ENCODE measurements at regions not wholly inside any gene's neighbourhood (a gene's known extent, or its start where the extent isn't known, plus 50 kb on each side); places are given as distances from the start of the nearest gene placed in this dataset.

- Histone ChIP-seq H3K9ac (ENCODE audit: low read length) (no peak overlapping the region), H3K4me2 (ENCODE audit: low read length) (no peak overlapping the region), H3K27ac (ENCODE audit: low read length) (no peak overlapping the region), H3K36me3 (replicated peaks; ENCODE audit: low read depth, low read length) (no peaks in the 10 kb centered on the region), H3K9me3 (ENCODE audit: insufficient read depth, low read length) (no peaks in the 10 kb centered on the region), H3K27me3 (ENCODE audit: low read depth, low read length) (no peaks in the 10 kb centered on the region), H3K79me2 (ENCODE audit: low read length) (no peaks in the 10 kb centered on the region), H3K4me3 (ENCODE audit: low read length) (no peak overlapping the region), H4K20me1 (ENCODE audit: insufficient read depth, low read length) (no peaks in the 10 kb centered on the region), H2AFZ (ENCODE audit: low read depth, low read length) (no peak overlapping the region), H3K4me1 (ENCODE audit: low read length) (no peaks in the 10 kb centered on the region)
- no peak for TF ChIP-seq CTCF (IDR thresholded peaks at IDR 0.05; ENCODE audit: low read depth, low read length)
- TF ChIP-seq EZH2phosphoT487 (IDR thresholded peaks at IDR 0.05; ENCODE audit: low read depth) = no peak
Measured at GRCh38 chrX:42538405-42538804, 239.6 kb downstream of the PPP1R2C start.

GRCh38 chrX:42536286-42536685, 241.7 kb downstream of the PPP1R2C start:
- H3K4me2 ChIP-seq (ENCODE audit: low read length) = no peak overlapping the region
- H3K9ac ChIP-seq (ENCODE audit: low read length) = no peak overlapping the region
- H4K20me1 ChIP-seq (ENCODE audit: insufficient read depth, low read length) = no peaks in the 10 kb centered on the region
- no peaks in the 10 kb centered on the region for H3K27me3 ChIP-seq (ENCODE audit: low read depth, low read length)
- no peak overlapping the region for H3K27ac ChIP-seq (ENCODE audit: low read length)
- no peaks in the 10 kb centered on the region for H3K36me3 ChIP-seq (replicated peaks; ENCODE audit: low read depth, low read length)
- TF ChIP-seq CTCF (IDR thresholded peaks at IDR 0.05; ENCODE audit: low read depth, low read length) (no peak), EZH2phosphoT487 (IDR thresholded peaks at IDR 0.05; ENCODE audit: low read depth) (no peak)
- no peak overlapping the region for H2AFZ ChIP-seq (ENCODE audit: low read depth, low read length)
- no peaks in the 10 kb centered on the region for H3K9me3 ChIP-seq (ENCODE audit: insufficient read depth, low read length)
- no peaks in the 10 kb centered on the region for H3K79me2 ChIP-seq (ENCODE audit: low read length)
- no peaks in the 10 kb centered on the region for H3K4me1 ChIP-seq (ENCODE audit: low read length)
- H3K4me3 ChIP-seq (ENCODE audit: low read length) = no peak overlapping the region

- Histone ChIP-seq H3K9ac (ENCODE audit: low read length) (no peak overlapping the region), H3K27ac (ENCODE audit: low read length) (no peak overlapping the region), H3K36me3 (replicated peaks; ENCODE audit: low read depth, low read length) (no peaks in the 10 kb centered on the region), H3K79me2 (ENCODE audit: low read length) (no peaks in the 10 kb centered on the region), H2AFZ (ENCODE audit: low read depth, low read length) (no peak overlapping the region), H3K4me3 (ENCODE audit: low read length) (no peak overlapping the region), H3K4me1 (ENCODE audit: low read length) (no peaks in the 10 kb centered on the region), H3K4me2 (ENCODE audit: low read length) (no peak overlapping the region), H3K9me3 (ENCODE audit: insufficient read depth, low read length) (no peaks in the 10 kb centered on the region), H4K20me1 (ENCODE audit: insufficient read depth, low read length) (no peaks in the 10 kb centered on the region), H3K27me3 (ENCODE audit: low read depth, low read length) (no peaks in the 10 kb centered on the region)
- TF ChIP-seq CTCF (IDR thresholded peaks at IDR 0.05; ENCODE audit: low read depth, low read length) (no peak), EZH2phosphoT487 (IDR thresholded peaks at IDR 0.05; ENCODE audit: low read depth) (no peak)
Measured at GRCh38 chrX:42535233-42535632, 242.7 kb downstream of the PPP1R2C start.

- TF ChIP-seq EZH2phosphoT487 (IDR thresholded peaks at IDR 0.05; ENCODE audit: low read depth) (no peak), CTCF (IDR thresholded peaks at IDR 0.05; ENCODE audit: low read depth, low read length) (no peak)
- Histone ChIP-seq H3K4me2 (ENCODE audit: low read length) (no peak overlapping the region), H3K9me3 (ENCODE audit: insufficient read depth, low read length) (no peaks in the 10 kb centered on the region)
Measured at GRCh38 chrX:42533761-42534160, 244.2 kb downstream of the PPP1R2C start.

More at GRCh38 chrX:42533761-42534160, 244.2 kb downstream of the PPP1R2C start:
- no peaks in the 10 kb centered on the region for H3K4me1 ChIP-seq (ENCODE audit: low read length)
- no peak overlapping the region for H3K27ac ChIP-seq (ENCODE audit: low read length)
- no peak overlapping the region for H3K9ac ChIP-seq (ENCODE audit: low read length)
- H3K4me3 ChIP-seq (ENCODE audit: low read length) = no peak overlapping the region
- H2AFZ ChIP-seq (ENCODE audit: low read depth, low read length) = no peak overlapping the region
- H4K20me1 ChIP-seq (ENCODE audit: insufficient read depth, low read length) = no peaks in the 10 kb centered on the region
- H3K79me2 ChIP-seq (ENCODE audit: low read length) = no peaks in the 10 kb centered on the region
- no peaks in the 10 kb centered on the region for H3K27me3 ChIP-seq (ENCODE audit: low read depth, low read length)
- H3K36me3 ChIP-seq (replicated peaks; ENCODE audit: low read depth, low read length) = no peaks in the 10 kb centered on the region

Measured in OCI-LY3 (cell line).